Fibroblast of lung (primary cell): ENCODE measurements at regions not wholly inside any gene's neighbourhood (a gene's known extent, or its start where the extent isn't known, plus 50 kb on each side); places are given as distances from the start of the nearest gene placed in this dataset.

Experiments
- DNase-seq, 2 donors: peaks; one replicate each; pipeline versions ENCODE4 v3.0.0 to v3.0.0-alpha.2; 2010; ENCODE audit warnings: low read depth in 2 of 2
- H2AFZ ChIP-seq: 2 replicates; pipeline ENCODE4 v1.5.1; 2012; ENCODE audit warnings: low read length, control low read depth, inconsistent platforms
- H3K27ac ChIP-seq: 2 replicates; pipeline ENCODE4 v1.5.1; 2011; ENCODE audit warnings: low read length, control low read depth; ENCODE audit not compliant: insufficient read depth
- H3K27me3 ChIP-seq: 2 replicates; pipeline ENCODE4 v1.5.1; 2011; ENCODE audit warnings: mild to moderate bottlenecking, low read length; ENCODE audit not compliant: control insufficient read depth, insufficient read depth
- H3K36me3 ChIP-seq: 2 replicates; pipeline ENCODE4 v1.5.1; 2011; ENCODE audit warnings: low read length; ENCODE audit not compliant: control insufficient read depth, insufficient read depth
- H3K4me1 ChIP-seq: 2 replicates; pipeline ENCODE4 v1.5.1; 2011; ENCODE audit warnings: low read length; ENCODE audit not compliant: control insufficient read depth, insufficient read depth; ENCODE audit errors: extremely low read depth
- H3K4me2 ChIP-seq: 2 replicates; pipeline ENCODE4 v1.5.1; 2011; ENCODE audit warnings: low read length, control low read depth; ENCODE audit not compliant: insufficient read depth; ENCODE audit errors: extremely low read depth
- H3K4me3 ChIP-seq, 4 experiments: fragments of 200-600 bp in 1 of 4; sonication (generic) in 1 of 4; replicated peaks in 1 of 4; 2 replicates each; pipeline ENCODE4 v1.5.1; 2011 to 2016; ENCODE audit warnings: low read length in 4 of 4, low read depth in 3 of 4, mild to moderate bottlenecking in 3 of 4, control low read depth in 2 of 4, inconsistent platforms in 1 of 4, mixed read lengths in 1 of 4; ENCODE audit not compliant: insufficient read depth in 1 of 4; ENCODE audit errors: control extremely low read depth in 1 of 4
- H3K79me2 ChIP-seq: 2 replicates; pipeline ENCODE4 v1.5.1; 2012; ENCODE audit warnings: mild to moderate bottlenecking, low read length, inconsistent platforms; ENCODE audit not compliant: control insufficient read depth, insufficient read depth
- H3K9ac ChIP-seq: 2 replicates; pipeline ENCODE4 v1.5.1; 2011; ENCODE audit warnings: mild to moderate bottlenecking, low read length, control low read depth; ENCODE audit not compliant: insufficient read depth
- H3K9me3 ChIP-seq: 2 replicates; pipeline ENCODE4 v1.5.1; 2012; ENCODE audit warnings: low read depth, low read length; ENCODE audit not compliant: control insufficient read depth, insufficient read depth
- H4K20me1 ChIP-seq: 2 replicates; pipeline ENCODE4 v1.5.1; 2011; ENCODE audit warnings: low read length; ENCODE audit not compliant: control insufficient read depth, insufficient read depth; ENCODE audit errors: extremely low read depth
- CTCF ChIP-seq, 2 donors: IDR thresholded peaks in 1 of 2; conservative IDR thresholded peaks in 1 of 2; 1 replicate in 1 of 2; 2 replicates in 1 of 2; pipeline ENCODE4 v1.5.1; 2011 to 2012; ENCODE audit warnings: low read length in 2 of 2, control low read depth in 1 of 2, inconsistent platforms in 1 of 2, low read depth in 1 of 2, mild to moderate bottlenecking in 1 of 2
- EZH2 ChIP-seq: IDR thresholded peaks from 2 replicates; pipeline ENCODE4 v1.5.1; 2012; ENCODE audit warnings: low read length, control low read depth, mild to moderate bottlenecking; ENCODE audit errors: missing control alignments

- Histone ChIP-seq H3K79me2 (no peaks in the 10 kb centered on the region), H3K27ac (no peak overlapping the region), H2AFZ (no peak overlapping the region), H3K4me3 (no peak overlapping the region), H3K9ac (no peak overlapping the region), H3K4me1 (no peaks in the 10 kb centered on the region), H3K36me3 (no peaks in the 10 kb centered on the region), H3K9me3 (no peaks in the 10 kb centered on the region), H3K27me3 (no peaks in the 10 kb centered on the region), H3K4me2 (no peak overlapping the region), H4K20me1 (no peaks in the 10 kb centered on the region)
- DNase-seq, result no peak
- no peak for TF ChIP-seq EZH2
- TF ChIP-seq CTCF (conservative IDR thresholded peaks at IDR 0.05 in 1 of 2, IDR thresholded peaks at IDR 0.05 in 1 of 2; ENCODE audit: low read depth in 1 of 2, low read length in 2 of 2), result no peak
These were observed 190.7 kb upstream of the UFL1 start for GRCh38 chr6:96330884-96331283.

- Histone ChIP-seq H3K36me3 (no peaks in the 10 kb centered on the region), H3K9ac (no peak overlapping the region), H3K79me2 (no peaks in the 10 kb centered on the region), H3K27me3 (no peaks in the 10 kb centered on the region), H3K27ac (no peak overlapping the region), H4K20me1 (no peaks in the 10 kb centered on the region), H3K9me3 (no peaks in the 10 kb centered on the region), H2AFZ (no peak overlapping the region), H3K4me2 (no peak overlapping the region), H3K4me1 (no peaks in the 10 kb centered on the region), H3K4me3 (no peak overlapping the region)
- no peak for DNase-seq
- no peak for TF ChIP-seq CTCF (conservative IDR thresholded peaks at IDR 0.05 in 1 of 2, IDR thresholded peaks at IDR 0.05 in 1 of 2; ENCODE audit: low read depth in 1 of 2, low read length in 2 of 2)
- no peak for TF ChIP-seq EZH2
These were observed 181.4 kb upstream of the UFL1 start for GRCh38 chr6:96340164-96340563.

- Histone ChIP-seq H4K20me1 (no peaks in the 10 kb centered on the region), H3K4me1 (no peaks in the 10 kb centered on the region), H3K27ac (no peak overlapping the region), H3K4me3 (no peak overlapping the region), H3K79me2 (no peaks in the 10 kb centered on the region), H3K27me3 (no peaks in the 10 kb centered on the region), H3K9ac (no peak overlapping the region), H3K9me3 (no peaks in the 10 kb centered on the region), H3K4me2 (no peak overlapping the region), H3K36me3 (no peaks in the 10 kb centered on the region), H2AFZ (no peak overlapping the region)
- no peak for DNase-seq
- TF ChIP-seq CTCF (conservative IDR thresholded peaks at IDR 0.05 in 1 of 2, IDR thresholded peaks at IDR 0.05 in 1 of 2; ENCODE audit: low read depth in 1 of 2, low read length in 2 of 2) (no peak), EZH2 (no peak)
These were observed 176.1 kb upstream of the UFL1 start for GRCh38 chr6:96345501-96345900.
